Cardiac fibroblast (primary cell): ENCODE measurements at regions not wholly inside any gene's neighbourhood (a gene's known extent, or its start where the extent isn't known, plus 50 kb on each side); places are given as distances from the start of the nearest gene placed in this dataset.

Experiments used
- DNase-seq, 2 donors: peaks; one replicate each; pipeline versions ENCODE4 v3.0.0 to v3.0.0-alpha.2; 2010; ENCODE audit warnings: low read depth in 2 of 2
- H3K4me3 ChIP-seq, 2 donors: replicated peaks in 1 of 2; 1 replicate in 1 of 2; 2 replicates in 1 of 2; pipeline ENCODE4 v1.5.1; 2011; ENCODE audit warnings: low read depth in 2 of 2, low read length in 2 of 2, mild to moderate bottlenecking in 2 of 2, moderate library complexity in 1 of 2
- TF ChIP-seq, protein P1 (sequence below): IDR thresholded peaks from one replicate; pipeline ENCODE4 v1.5.1; 2011; ENCODE audit warnings: low read depth, mild to moderate bottlenecking, low read length, inconsistent platforms

DNA sequence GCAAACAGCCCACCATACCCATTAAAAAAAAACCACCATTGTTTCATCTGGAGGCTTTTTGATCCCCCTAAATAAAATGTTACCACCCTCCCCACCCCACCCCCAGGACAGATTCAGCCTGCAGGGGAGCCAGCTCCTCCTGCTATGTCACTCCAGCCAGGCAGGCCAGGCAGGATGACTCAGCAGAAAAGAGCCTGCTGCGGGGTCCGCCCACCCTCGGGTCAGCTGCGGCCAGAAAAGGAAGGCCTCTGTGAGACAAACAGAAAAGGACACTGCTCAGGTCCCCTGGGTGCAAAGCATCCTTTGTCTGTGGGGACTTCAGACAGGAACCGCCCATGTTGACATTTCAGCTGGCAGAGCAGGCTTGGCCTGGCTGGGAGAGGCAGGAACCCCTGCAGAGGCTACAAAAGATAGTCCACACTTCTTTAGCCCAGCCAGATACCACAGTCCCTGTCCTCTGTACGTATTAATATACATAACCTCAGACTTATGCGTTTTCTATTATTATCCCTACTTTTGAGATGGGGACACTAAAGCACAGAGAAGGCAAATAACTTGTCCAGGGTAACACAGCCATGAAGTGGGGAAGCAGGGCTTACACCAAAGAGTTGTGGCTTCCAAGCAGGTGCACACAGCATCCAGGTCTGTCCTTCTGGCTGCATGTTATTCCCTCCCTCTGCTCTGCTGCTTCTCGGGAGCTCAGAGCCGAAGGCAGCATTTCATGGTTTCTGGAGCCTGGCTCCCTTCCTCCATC lies 147.7 kb downstream of the CPEB2 start:
- no peak overlapping the region for H3K4me3 ChIP-seq
- TF ChIP-seq, protein P1, sequence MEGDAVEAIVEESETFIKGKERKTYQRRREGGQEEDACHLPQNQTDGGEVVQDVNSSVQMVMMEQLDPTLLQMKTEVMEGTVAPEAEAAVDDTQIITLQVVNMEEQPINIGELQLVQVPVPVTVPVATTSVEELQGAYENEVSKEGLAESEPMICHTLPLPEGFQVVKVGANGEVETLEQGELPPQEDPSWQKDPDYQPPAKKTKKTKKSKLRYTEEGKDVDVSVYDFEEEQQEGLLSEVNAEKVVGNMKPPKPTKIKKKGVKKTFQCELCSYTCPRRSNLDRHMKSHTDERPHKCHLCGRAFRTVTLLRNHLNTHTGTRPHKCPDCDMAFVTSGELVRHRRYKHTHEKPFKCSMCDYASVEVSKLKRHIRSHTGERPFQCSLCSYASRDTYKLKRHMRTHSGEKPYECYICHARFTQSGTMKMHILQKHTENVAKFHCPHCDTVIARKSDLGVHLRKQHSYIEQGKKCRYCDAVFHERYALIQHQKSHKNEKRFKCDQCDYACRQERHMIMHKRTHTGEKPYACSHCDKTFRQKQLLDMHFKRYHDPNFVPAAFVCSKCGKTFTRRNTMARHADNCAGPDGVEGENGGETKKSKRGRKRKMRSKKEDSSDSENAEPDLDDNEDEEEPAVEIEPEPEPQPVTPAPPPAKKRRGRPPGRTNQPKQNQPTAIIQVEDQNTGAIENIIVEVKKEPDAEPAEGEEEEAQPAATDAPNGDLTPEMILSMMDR, result peak; percentile 35
- DNase-seq, result peak; percentile 81 to 84

DNA sequence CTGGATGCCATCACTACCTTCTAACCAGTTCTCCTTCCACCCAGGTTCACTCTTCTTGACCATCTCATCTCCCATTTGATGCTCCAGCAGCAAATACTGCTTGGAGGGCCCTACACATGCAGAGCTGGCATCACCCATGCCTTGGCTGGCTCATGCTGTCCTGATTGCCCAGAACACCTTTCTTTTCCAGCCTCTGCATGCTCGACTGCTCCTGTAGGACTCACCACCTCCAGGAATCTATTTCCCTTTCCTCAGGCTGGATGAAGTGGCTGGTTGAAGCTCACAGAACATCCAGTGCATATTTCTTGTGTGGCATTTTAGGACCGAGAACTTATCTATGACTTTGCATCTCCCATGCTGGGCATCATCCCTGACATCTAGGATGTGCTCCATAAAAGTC lies 148.3 kb downstream of the CPEB2 start:
- TF ChIP-seq, protein P1, result no peak
- no peak for DNase-seq
- H3K4me3 ChIP-seq, result no peak overlapping the region

DNA sequence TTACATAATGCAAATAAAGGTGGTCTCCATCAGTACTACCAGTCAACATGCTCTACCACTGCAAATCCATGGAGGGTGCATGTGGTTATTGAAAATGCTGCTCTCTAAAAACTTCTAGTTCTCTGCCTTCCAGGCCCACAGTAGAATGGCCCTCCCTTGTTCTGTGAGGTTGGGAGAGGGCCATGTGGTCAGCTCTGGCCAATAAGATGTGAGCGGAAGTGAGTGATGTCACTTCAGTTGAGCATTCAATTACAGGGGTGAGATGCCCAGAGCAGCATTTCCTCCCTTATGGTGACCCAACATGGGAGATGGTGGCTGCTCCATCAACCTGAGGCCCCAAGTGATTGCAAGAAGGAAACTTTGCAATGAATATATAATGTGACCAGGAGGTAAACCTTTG lies 148.8 kb downstream of the CPEB2 start:
- no peak for DNase-seq
- no peak overlapping the region for H3K4me3 ChIP-seq
- TF ChIP-seq, protein P1, result no peak

DNA sequence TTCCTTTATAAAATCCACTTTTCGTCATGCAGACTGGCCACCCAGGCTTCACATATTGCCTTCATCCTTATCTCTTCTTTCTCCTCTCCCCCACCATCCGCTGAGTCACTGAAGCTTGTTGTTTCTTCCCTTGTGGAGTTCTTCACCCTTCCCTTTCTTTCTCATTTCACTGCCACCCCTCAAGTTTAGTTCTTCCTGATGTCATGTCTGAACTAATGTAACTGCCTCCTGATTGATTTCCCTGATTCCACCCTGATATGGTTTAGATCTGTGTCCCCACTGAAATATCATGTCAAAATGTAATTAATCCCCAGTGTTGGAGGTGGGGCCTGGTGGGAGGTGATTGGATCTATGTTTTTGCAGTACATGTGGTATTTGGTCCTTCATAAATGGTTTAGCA lies 151.4 kb downstream of the CPEB2 start:
- no peak overlapping the region for H3K4me3 ChIP-seq
- DNase-seq, result peak; percentile 36 to 61
- TF ChIP-seq, protein P1, result no peak

DNA sequence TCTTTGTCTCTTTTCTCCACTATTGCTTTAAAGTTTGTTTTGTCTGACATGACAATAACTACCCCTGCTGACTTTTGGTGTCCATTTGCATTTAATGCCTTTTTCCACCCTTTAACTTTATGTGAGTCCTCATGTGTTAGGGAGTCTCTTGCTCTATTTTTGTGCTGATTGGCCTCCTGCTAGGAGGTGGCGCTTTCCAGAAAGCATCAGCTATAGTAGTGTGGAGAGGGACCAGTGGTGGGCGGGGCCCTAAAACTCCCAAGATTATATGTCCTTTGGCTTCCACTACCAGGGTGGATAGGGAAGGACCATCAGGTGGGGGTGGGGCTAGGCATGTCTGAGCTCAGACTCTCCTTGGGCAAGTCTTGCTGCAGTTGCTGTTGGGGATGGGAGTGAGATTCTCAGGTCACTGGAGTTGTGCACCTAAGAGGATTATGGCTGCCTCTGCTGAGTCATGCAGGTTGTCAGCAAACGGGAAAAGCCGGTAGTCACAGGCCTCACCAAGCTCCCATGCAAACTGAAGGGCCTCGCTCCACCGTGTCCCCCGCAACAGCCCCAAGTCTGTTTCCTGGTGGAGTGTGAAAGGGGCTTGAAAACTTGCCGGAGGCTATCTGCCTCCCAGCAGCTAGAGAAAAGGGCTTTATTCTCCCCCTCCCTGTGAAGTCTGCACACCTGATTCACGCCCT lies 156.3 kb downstream of the CPEB2 start:
- no peak for DNase-seq
- TF ChIP-seq, protein P1, result no peak
- no peak overlapping the region for H3K4me3 ChIP-seq

DNA sequence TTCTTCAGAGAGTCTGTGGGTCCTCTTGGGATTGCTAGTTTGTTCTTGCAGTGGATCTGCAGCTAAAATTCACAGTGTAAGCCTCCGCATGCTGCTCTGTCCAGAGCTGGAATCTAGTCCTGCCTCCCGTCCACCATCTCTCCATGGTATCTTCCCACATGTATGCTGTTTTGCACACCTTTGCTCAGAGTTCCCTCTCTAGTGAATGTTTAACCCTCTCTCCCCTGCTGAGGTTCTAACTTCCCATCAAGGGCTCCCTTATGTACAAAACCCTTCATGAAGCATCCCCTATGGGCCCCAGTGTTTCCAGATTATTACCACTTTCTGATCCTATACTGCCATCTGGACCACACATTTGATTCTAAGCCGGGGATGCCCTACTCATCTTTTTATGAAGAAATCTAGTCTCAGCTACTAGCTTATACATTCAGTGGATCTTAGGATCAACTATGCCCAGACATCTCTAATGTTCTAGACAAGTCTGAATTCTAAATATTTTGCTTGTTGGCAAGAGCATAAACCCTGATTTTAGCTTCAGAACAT lies 157.3 kb downstream of the CPEB2 start:
- TF ChIP-seq, protein P1, result no peak
- H3K4me3 ChIP-seq, result no peak overlapping the region
- peak; percentile 12 to 16 for DNase-seq
